WI38 (cell line): ENCODE measurements at regions not wholly inside any gene's neighbourhood (a gene's known extent, or its start where the extent isn't known, plus 50 kb on each side); places are given as distances from the start of the nearest gene placed in this dataset.

Experiments
- H3K4me3 ChIP-seq: 2 replicates; pipeline ENCODE4 v1.5.1; 2011; ENCODE audit warnings: low read depth, mild to moderate bottlenecking, control low read depth, low read length
- CTCF ChIP-seq: IDR thresholded peaks from 2 replicates; pipeline ENCODE4 v1.5.1; 2012; ENCODE audit warnings: low read depth, mild to moderate bottlenecking, control low read depth, low read length

- TF ChIP-seq CTCF = no peak
Measured at GRCh38 chr10:106395041-106395749, 769.3 kb downstream of the SORCS1 start.

GRCh38 chr10:106392778-106393177 is 771.7 kb downstream of the SORCS1 start:
- TF ChIP-seq CTCF = no peak
- H3K4me3 ChIP-seq = no peak overlapping the region

More at GRCh38 chr10:106395041-106395749, 769.3 kb downstream of the SORCS1 start:
- no peak overlapping the region for H3K4me3 ChIP-seq

DNA sequence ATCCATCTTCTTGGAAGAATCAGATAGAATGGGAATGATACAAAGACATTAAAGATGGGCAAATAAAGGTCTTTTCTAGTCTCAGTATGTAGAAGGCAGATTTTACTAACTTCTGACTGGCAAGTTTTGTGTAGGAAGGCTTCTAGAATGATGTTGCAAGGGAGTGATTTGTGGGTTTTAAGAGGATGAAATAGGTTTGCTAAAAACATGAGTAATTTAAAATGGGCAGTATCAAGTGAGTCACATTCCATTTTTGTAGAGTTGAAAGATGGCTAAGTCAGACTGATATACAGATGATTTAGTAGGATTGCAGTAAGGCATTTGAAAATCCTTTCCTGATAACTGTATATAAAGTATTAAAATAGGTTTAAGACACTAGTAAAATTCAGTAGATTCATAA is 777.4 kb downstream of the SORCS1 start:
- H3K4me3 ChIP-seq = no peak overlapping the region
- no peak for TF ChIP-seq CTCF

DNA sequence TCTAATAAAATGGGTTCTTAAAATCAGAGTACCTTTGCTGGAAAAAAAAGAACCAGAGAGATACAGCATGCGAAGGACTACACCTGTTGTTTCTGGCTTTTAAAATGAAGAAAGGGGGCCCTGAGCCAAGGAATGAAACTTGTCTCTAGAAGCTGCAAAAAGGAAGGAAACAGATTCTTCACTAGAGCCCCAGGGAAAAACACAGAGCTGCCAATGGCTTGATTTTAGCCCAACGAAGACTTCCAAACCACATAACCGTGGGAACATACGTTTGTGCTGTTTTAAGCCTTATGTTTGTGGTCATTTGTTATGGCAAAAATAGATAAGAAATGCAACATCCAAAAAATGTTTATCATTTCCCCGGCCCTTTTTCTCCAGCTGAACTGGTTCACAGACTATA is 780.0 kb downstream of the SORCS1 start:
- no peak for TF ChIP-seq CTCF
- H3K4me3 ChIP-seq = no peak overlapping the region

GRCh38 chr10:106380706-106381105 is 783.8 kb downstream of the SORCS1 start:
- H3K4me3 ChIP-seq = no peak overlapping the region
- no peak for TF ChIP-seq CTCF

DNA sequence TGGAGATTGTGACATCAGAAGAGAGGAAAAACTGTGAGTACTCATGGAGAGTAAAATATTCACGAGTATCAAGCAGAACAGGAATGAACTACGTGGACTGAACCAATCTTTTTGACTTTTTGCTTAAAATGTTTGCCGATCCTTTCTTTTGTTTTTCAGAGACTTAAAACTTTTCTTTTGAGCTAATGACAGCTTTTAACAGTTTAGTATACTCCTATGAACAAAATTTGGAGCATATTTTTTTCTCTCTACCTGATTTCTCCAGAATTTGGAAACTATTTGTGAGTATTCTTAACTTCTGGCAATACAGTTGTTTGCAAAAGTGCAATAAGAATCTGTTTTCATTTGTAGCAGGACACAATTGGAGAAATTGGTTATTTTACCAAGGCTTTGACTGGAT is 786.3 kb downstream of the SORCS1 start:
- TF ChIP-seq CTCF = no peak
- no peak overlapping the region for H3K4me3 ChIP-seq

- no peak overlapping the region for H3K4me3 ChIP-seq
- TF ChIP-seq CTCF = no peak
Measured at GRCh38 chr10:106370751-106371150, 793.8 kb downstream of the SORCS1 start.
